Right lobe of liver (tissue), 6 donors: ENCODE measurements at regions not wholly inside any gene's neighbourhood (a gene's known extent, or its start where the extent isn't known, plus 50 kb on each side); places are given as distances from the start of the nearest gene placed in this dataset.

ENCODE experiments used
- ATAC-seq, 4 donors: fragments of 200-7000 bp; cut with Tn5 transposase; one replicate each; pipeline ENCODE4 v1.9.1; 2020; ENCODE audit warnings: mild to moderate bottlenecking in 4 of 4, moderate library complexity in 4 of 4
- DNase-seq, 3 donors: peaks; one replicate each; pipeline ENCODE4 v3.0.0-alpha.2; 2020
- H3K27ac ChIP-seq, 3 donors: fragments of 200-600 bp; one replicate each; pipeline ENCODE4 v1.8.0; 2022
- H3K27me3 ChIP-seq, 2 donors: fragments of 200-600 bp; one replicate each; pipeline ENCODE4 v1.8.0; 2022
- H3K36me3 ChIP-seq, 4 donors: fragments of 200-600 bp; sonication (generic) in 1 of 4; one replicate each; pipeline versions ENCODE4 v1.5.1 to v1.8.0; 2017 to 2022; ENCODE audit warnings: control low read depth in 1 of 4
- H3K4me1 ChIP-seq, 4 donors: fragments of 200-600 bp; sonication (generic) in 1 of 4; one replicate each; pipeline versions ENCODE4 v1.5.1 to v1.8.0; 2017 to 2022; ENCODE audit warnings: control low read depth in 1 of 4
- H3K4me3 ChIP-seq, 3 donors: fragments of 200-600 bp; one replicate each; pipeline ENCODE4 v1.8.0; 2022
- H3K9me3 ChIP-seq, 4 donors: fragments of 200-600 bp; sonication (generic) in 1 of 4; one replicate each; pipeline versions ENCODE4 v1.5.1 to v1.8.0; 2017 to 2022; ENCODE audit warnings: control low read depth in 1 of 4
- POLR2A ChIP-seq: fragments of 450-650 bp; IDR thresholded peaks from one replicate; pipeline ENCODE4 v1.6.1; 2017; ENCODE audit warnings: antibody characterized with exemption, mild to moderate bottlenecking
- WGBS: methylation state at CpG from one replicate; pipeline ENCODE4 v1.1.6; 2018; ENCODE audit warnings: low coverage, low lambda C conversion rate; ENCODE audit not compliant: insufficient coverage; ENCODE audit errors: missing lambda C conversion rate; 5-methylcytosine and 5-hydroxymethylcytosine counted together
- intact Hi-C, 2 donors: fragments of 100-400 bp; cut with DNase I; formaldehyde crosslinking; loops; one replicate each; pipeline versions ENCODE4 v1.11.2 to v1.14.1; 2022
- TF ChIP-seq, protein P1 (sequence below), 4 donors: fragments of 200-600 bp in 3 of 4; fragments of 450-650 bp in 1 of 4; IDR thresholded peaks; one replicate each; pipeline versions ENCODE4 v1.5.1 to v1.8.0; 2016 to 2022; ENCODE audit warnings: antibody characterized with exemption in 4 of 4, mild to moderate bottlenecking in 2 of 4
- donor health status: DM: no; HTN: yes; CAD: no.
- donor health status: DM: no; HTN: no; CAD: no.
- donor health status: DM: no; HTN: no; CAD: no.
- donor health status: DM: no; HTN: yes; CAD: no.
- donor health status: DM: no; HTN: yes; CAD: no.

GRCh38 chr9:82073551-82074543 is 85.3 kb downstream of the SPATA31D1 start:
- intact Hi-C loops = no loop called here
- ATAC-seq (no peak), DNase-seq (no peak)
- Histone ChIP-seq H3K9me3 (no peaks in the 10 kb centered on the region), H3K27me3 (no peaks in the 10 kb centered on the region), H3K27ac (no peak overlapping the region), H3K4me1 (no peaks in the 10 kb centered on the region), H3K36me3 (no peaks in the 10 kb centered on the region), H3K4me3 (no peak overlapping the region)
- TF ChIP-seq POLR2A = no peak
- TF ChIP-seq, protein P1, sequence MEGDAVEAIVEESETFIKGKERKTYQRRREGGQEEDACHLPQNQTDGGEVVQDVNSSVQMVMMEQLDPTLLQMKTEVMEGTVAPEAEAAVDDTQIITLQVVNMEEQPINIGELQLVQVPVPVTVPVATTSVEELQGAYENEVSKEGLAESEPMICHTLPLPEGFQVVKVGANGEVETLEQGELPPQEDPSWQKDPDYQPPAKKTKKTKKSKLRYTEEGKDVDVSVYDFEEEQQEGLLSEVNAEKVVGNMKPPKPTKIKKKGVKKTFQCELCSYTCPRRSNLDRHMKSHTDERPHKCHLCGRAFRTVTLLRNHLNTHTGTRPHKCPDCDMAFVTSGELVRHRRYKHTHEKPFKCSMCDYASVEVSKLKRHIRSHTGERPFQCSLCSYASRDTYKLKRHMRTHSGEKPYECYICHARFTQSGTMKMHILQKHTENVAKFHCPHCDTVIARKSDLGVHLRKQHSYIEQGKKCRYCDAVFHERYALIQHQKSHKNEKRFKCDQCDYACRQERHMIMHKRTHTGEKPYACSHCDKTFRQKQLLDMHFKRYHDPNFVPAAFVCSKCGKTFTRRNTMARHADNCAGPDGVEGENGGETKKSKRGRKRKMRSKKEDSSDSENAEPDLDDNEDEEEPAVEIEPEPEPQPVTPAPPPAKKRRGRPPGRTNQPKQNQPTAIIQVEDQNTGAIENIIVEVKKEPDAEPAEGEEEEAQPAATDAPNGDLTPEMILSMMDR (IDR thresholded peaks at IDR 0.05) = no peak
- 75% methylated on average over 2 of the region's 2 CpGs for WGBS

DNA sequence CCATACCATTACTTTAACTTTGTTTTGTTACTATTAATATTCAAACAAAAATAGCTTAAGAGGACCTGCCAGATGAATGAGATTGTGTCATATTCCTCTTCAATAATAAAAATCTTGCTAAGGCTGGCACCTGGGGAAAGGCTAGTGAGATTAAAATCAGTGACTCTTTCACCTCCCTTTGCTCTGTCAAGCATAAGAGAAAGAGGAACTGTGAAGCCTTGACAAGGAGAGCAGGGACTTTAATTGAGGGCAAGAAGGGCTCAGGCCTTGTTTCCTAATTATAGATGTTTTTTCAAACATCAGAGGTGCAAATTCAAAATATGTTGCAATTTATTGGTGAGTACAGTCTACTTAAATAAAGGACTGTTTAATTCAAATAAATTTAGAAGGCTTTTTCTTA is 91.7 kb downstream of the SPATA31D1 start:
- no peaks in the 10 kb centered on the region for H3K4me1 ChIP-seq
- H3K27ac ChIP-seq = no peak overlapping the region
- H3K4me3 ChIP-seq = no peak overlapping the region
- no peak for DNase-seq
- intact Hi-C loops = no loop called here
- no peaks in the 10 kb centered on the region for H3K36me3 ChIP-seq
- H3K27me3 ChIP-seq = no peaks in the 10 kb centered on the region
- no peaks in the 10 kb centered on the region for H3K9me3 ChIP-seq
- ATAC-seq = no peak
- TF ChIP-seq, protein P1 (IDR thresholded peaks at IDR 0.05) = no peak
- no peak for TF ChIP-seq POLR2A

GRCh38 chr9:82081496-82081895 is 92.9 kb downstream of the SPATA31D1 start:
- 91% methylated on average over 2 of the region's 2 CpGs for WGBS
- no peak for TF ChIP-seq POLR2A
- TF ChIP-seq, protein P1 (IDR thresholded peaks at IDR 0.05) = no peak
- H3K27me3 ChIP-seq = no peaks in the 10 kb centered on the region

DNA sequence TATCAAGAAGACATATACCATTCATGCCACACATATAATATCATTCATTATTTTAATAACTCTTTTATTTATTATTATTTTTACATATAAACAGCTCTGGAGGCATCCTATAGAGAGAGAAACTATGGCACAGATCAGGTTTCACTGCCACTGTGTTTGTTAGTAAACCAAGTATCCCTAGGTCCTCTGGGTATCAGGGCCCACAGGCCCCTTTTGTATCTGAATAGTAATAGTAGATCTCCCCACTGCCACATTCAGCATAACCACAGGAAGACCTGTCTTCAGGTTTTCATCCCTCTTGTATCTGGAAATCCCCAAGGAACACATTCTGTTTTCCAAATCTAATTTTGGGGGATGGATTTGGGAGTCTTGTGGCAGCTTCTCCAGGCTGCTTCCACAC is 94.0 kb downstream of the SPATA31D1 start:
- H3K4me1 ChIP-seq = no peaks in the 10 kb centered on the region
- no peak overlapping the region for H3K4me3 ChIP-seq
- DNase-seq = no peak
- H3K27me3 ChIP-seq = no peaks in the 10 kb centered on the region
- H3K9me3 ChIP-seq = no peaks in the 10 kb centered on the region
- H3K27ac ChIP-seq = no peak overlapping the region
- H3K36me3 ChIP-seq = no peaks in the 10 kb centered on the region
- TF ChIP-seq POLR2A = no peak
- TF ChIP-seq, protein P1 (IDR thresholded peaks at IDR 0.05) = no peak
- intact Hi-C loops = no loop called here
- ATAC-seq = no peak

More at GRCh38 chr9:82081496-82081895, 92.9 kb downstream of the SPATA31D1 start:
- H3K4me3 ChIP-seq = no peak overlapping the region
- H3K9me3 ChIP-seq = no peaks in the 10 kb centered on the region
- no peak for DNase-seq
- ATAC-seq = no peak
- H3K36me3 ChIP-seq = no peaks in the 10 kb centered on the region
- no peaks in the 10 kb centered on the region for H3K4me1 ChIP-seq
- intact Hi-C loops = no loop called here
- H3K27ac ChIP-seq = no peak overlapping the region
